IMR-90 (cell line): ENCODE measurements at regions not wholly inside any gene's neighbourhood (a gene's known extent, or its start where the extent isn't known, plus 50 kb on each side); places are given as distances from the start of the nearest gene placed in this dataset.
A peak's percentile ranks its signal among the peaks of the same experiment; 100 is the strongest.

Experiments
- ATAC-seq: fragments of 200-7000 bp; cut with Tn5 transposase; 2 replicates; pipeline ENCODE4 v1.9.1; 2020; ENCODE audit warnings: low read depth, mild to moderate bottlenecking, moderate library complexity
- BruUV-seq: library from RNA; stranded (reverse); fragments of 400-500 nt; replicated peaks from 2 replicates; lab custom pipeline; 2021; lab: Mats Ljungman, UMichigan
- CTCF ChIA-PET: fragments of 300-600 bp; formaldehyde crosslinking; extraction: SDS; loops from one replicate; lab custom pipeline; 2021; ENCODE audit warnings: antibody characterized with exemption; lab: Yijun Ruan, JAX
- POLR2A ChIA-PET: fragments of 300-600 bp; sonication (Branson Sonifier 250); formaldehyde crosslinking; loops from one replicate; lab custom pipeline; 2022; ENCODE audit warnings: antibody characterized with exemption; ENCODE audit not compliant: unreplicated experiment; lab: Charles Lee
- DNase-seq: peaks from one replicate; pipeline ENCODE4 v3.0.0; 2013
- H2AFZ ChIP-seq: replicated peaks from 2 replicates; pipeline ENCODE3; 2013; ENCODE audit warnings: low read length, mild to moderate bottlenecking; ENCODE audit not compliant: poor library complexity
- H2AK5ac ChIP-seq: 2 replicates; pipeline ENCODE4 v1.6.1; 2013; ENCODE audit warnings: low read depth, low read length, inconsistent platforms
- H2AK9ac ChIP-seq: replicated peaks from 2 replicates; pipeline ENCODE3; 2013; ENCODE audit warnings: mild to moderate bottlenecking, low read depth, low read length, moderate library complexity; ENCODE audit not compliant: poor library complexity
- H2BK120ac ChIP-seq: 2 replicates; pipeline ENCODE4 v1.6.1; 2013; ENCODE audit warnings: low read depth, low read length, inconsistent platforms
- H2BK15ac ChIP-seq: 3 replicates; pipeline ENCODE4 v1.6.1; 2013; ENCODE audit warnings: low read depth, low read length, inconsistent platforms
- H2BK20ac ChIP-seq: 2 replicates; pipeline ENCODE4 v1.6.1; 2013; ENCODE audit warnings: low read depth, mild to moderate bottlenecking, inconsistent platforms, low read length, moderate library complexity
- H2BK5ac ChIP-seq: 2 replicates; pipeline ENCODE4 v1.6.1; 2013; ENCODE audit warnings: mild to moderate bottlenecking, low read depth, low read length, inconsistent platforms; ENCODE audit not compliant: poor library complexity, severe bottlenecking
- H3K14ac ChIP-seq: replicated peaks from 2 replicates; pipeline ENCODE4 v1.6.1; 2013; ENCODE audit warnings: low read depth, low read length, inconsistent platforms
- H3K18ac ChIP-seq: 2 replicates; pipeline ENCODE4 v1.6.1; 2013; ENCODE audit warnings: low read depth, low read length, control low read depth
- H3K23ac ChIP-seq: 2 replicates; pipeline ENCODE4 v1.6.1; 2013; ENCODE audit warnings: low read depth, low read length, inconsistent platforms
- H3K27ac ChIP-seq: 2 replicates; pipeline ENCODE4 v1.5.1; 2013; ENCODE audit warnings: mild to moderate bottlenecking, control low read depth, low read length; ENCODE audit not compliant: insufficient read depth
- H3K27me3 ChIP-seq: 2 replicates; pipeline ENCODE4 v1.6.1; 2013; ENCODE audit warnings: low read length; ENCODE audit not compliant: control insufficient read depth, insufficient read depth
- H3K36me3 ChIP-seq: 2 replicates; pipeline ENCODE4 v1.6.1; 2013; ENCODE audit warnings: low read length, mixed read lengths; ENCODE audit not compliant: control insufficient read depth, insufficient read depth
- H3K4ac ChIP-seq: 2 replicates; pipeline ENCODE4 v1.6.1; 2013; ENCODE audit warnings: low read depth, low read length, inconsistent platforms
- H3K4me1 ChIP-seq: 2 replicates; pipeline ENCODE4 v1.6.1; 2013; ENCODE audit warnings: low read length, mixed read lengths; ENCODE audit not compliant: control insufficient read depth, insufficient read depth
- H3K4me2 ChIP-seq: 2 replicates; pipeline ENCODE4 v1.6.1; 2013; ENCODE audit warnings: low read depth, mild to moderate bottlenecking, control low read depth, low read length, moderate library complexity
- H3K4me3 ChIP-seq: 2 replicates; pipeline ENCODE4 v1.5.1; 2013; ENCODE audit warnings: low read depth, mild to moderate bottlenecking, control low read depth, low read length, moderate library complexity; ENCODE audit not compliant: insufficient read depth
- H3K56ac ChIP-seq: 2 replicates; pipeline ENCODE4 v1.6.1; 2013; ENCODE audit warnings: low read length, inconsistent platforms; ENCODE audit not compliant: insufficient read depth; ENCODE audit errors: extremely low read depth
- H3K79me1 ChIP-seq, 2 experiments: 2 replicates each; pipeline ENCODE4 v1.6.1; 2013; ENCODE audit warnings: low read length in 2 of 2, inconsistent platforms in 1 of 2, low read depth in 1 of 2
- H3K9ac ChIP-seq: 2 replicates; pipeline ENCODE4 v1.6.1; 2013; ENCODE audit warnings: low read depth, low read length, control low read depth
- H3K9me1 ChIP-seq: 2 replicates; pipeline ENCODE4 v1.6.1; 2013; ENCODE audit warnings: low read length, inconsistent platforms; ENCODE audit not compliant: insufficient read depth
- H3K9me3 ChIP-seq: 2 replicates; pipeline ENCODE4 v1.6.1; 2013; ENCODE audit warnings: low read length; ENCODE audit not compliant: control insufficient read depth, insufficient read depth
- H4K20me1 ChIP-seq: 2 replicates; pipeline ENCODE4 v1.6.1; 2013; ENCODE audit warnings: low read length, inconsistent platforms; ENCODE audit not compliant: insufficient read depth
- H4K5ac ChIP-seq: 2 replicates; pipeline ENCODE4 v1.6.1; 2013; ENCODE audit warnings: mild to moderate bottlenecking, low read depth, low read length, control low read depth
- H4K8ac ChIP-seq, 2 experiments: 2 replicates each; pipeline ENCODE4 v1.6.1; 2013; ENCODE audit warnings: low read depth in 2 of 2, low read length in 2 of 2, control low read depth in 1 of 2, inconsistent platforms in 1 of 2
- H4K91ac ChIP-seq: 2 replicates; pipeline ENCODE4 v1.6.1; 2013; ENCODE audit warnings: low read depth, low read length, inconsistent platforms; ENCODE audit not compliant: insufficient read depth
- FOS ChIP-seq: fragments of 150-350 bp; IDR thresholded peaks from 2 replicates; pipeline ENCODE4 v1.6.1; 2016; ENCODE audit warnings: low read depth, low read length
- MXI1 ChIP-seq: IDR thresholded peaks from 2 replicates; pipeline ENCODE4 v1.6.1; 2012; ENCODE audit warnings: low read depth, mild to moderate bottlenecking, low read length, moderate library complexity, borderline replicate concordance
- NFE2L2 ChIP-seq: fragments of 150-350 bp; IDR thresholded peaks from 2 replicates; pipeline ENCODE4 v1.6.1; 2016; ENCODE audit warnings: low read depth, mild to moderate bottlenecking, low read length
- POLR2A ChIP-seq: IDR thresholded peaks from 2 replicates; pipeline ENCODE4 v1.6.1; 2012; ENCODE audit warnings: mild to moderate bottlenecking, low read depth, low read length
- WGBS, 2 experiments: methylation state at CpG; one replicate each; pipeline versions ENCODE4 v1.1.5 to v1.1.7; 2013; ENCODE audit warnings: missing lambda C conversion rate in 2 of 2; ENCODE audit not compliant: insufficient read length in 1 of 2; ENCODE audit errors: extremely low coverage in 2 of 2; 5-methylcytosine and 5-hydroxymethylcytosine counted together
- dilution Hi-C: fragments of 300-500 bp; cut with HindIII; formaldehyde crosslinking; loops from one replicate; pipeline ENCODE4 v1.14.3; 2018; ENCODE audit warnings: low sequenced_read_pairs; ENCODE audit not compliant: unreplicated experiment
- in situ Hi-C: fragments of 300-500 bp; cut with MboI; formaldehyde crosslinking; loops from 3 replicates; pipeline ENCODE4 v1.14.3; 2019; ENCODE audit warnings: low sequenced_read_pairs, inconsistent platforms, mixed read lengths
- intact Hi-C: fragments of 100-400 bp; cut with micrococcal nuclease; formaldehyde crosslinking; loops from 2 replicates; pipeline ENCODE4 v1.10.0; 2022

DNA sequence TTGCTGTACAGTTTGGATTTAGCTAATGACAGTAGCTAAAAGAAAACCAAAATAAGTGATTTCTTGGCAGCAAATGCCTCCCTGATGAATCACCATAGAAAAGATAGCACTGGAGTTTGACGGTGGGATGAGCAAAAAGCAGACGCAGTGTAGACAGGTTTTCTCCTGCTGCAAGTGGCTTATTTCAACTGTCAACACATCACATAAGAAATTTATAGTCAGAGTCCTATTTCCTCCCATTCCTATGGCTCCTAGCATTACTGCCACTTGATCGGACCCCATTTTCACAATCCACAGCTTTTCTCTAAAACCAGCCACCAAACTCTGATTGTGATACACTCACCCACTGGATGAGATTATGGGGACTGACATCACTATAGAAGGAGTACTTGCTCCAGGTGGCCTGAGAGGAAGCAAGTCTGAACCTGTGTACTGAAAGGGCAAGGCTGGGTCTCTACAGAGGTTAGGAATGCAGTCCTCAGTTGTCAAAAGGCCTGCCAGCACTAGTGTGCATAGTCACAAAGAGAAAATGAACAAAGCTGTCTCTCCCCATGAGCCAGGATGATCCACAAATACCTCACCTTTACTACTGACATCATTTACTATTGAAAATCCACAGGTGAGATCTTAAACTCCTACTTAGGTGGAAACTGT, 359.8 kb downstream of the LTN1 start:
- Histone ChIP-seq H3K27ac (peak overlapping the region; percentile 62), H4K5ac (peak overlapping the region; percentile 51), H3K36me3 (no peaks in the 10 kb centered on the region), H3K27me3 (no peaks in the 10 kb centered on the region), H4K8ac (peak overlapping the region; percentile 88 to 89), H2AK9ac (peak overlapping the region; percentile 47), H3K56ac (peak overlapping the region; percentile 58), H3K4me2 (no peak overlapping the region), H4K20me1 (no peaks in the 10 kb centered on the region), H3K79me1 (no peaks in the 10 kb centered on the region), H3K9ac (no peak overlapping the region), H2AK5ac (peak overlapping the region; percentile 89), H2AFZ (peak overlapping the region; percentile 50), H3K4me3 (no peak overlapping the region), H2BK20ac (peak overlapping the region; percentile 94), H3K14ac (peak overlapping the region; percentile 80), H2BK120ac (peak overlapping the region; percentile 96), H3K9me3 (no peaks in the 10 kb centered on the region), H4K91ac (peak overlapping the region; percentile 89), H3K23ac (peak overlapping the region; percentile 73; the same call in 1 of the 2 replicates), H3K4ac (peak overlapping the region; percentile 97), H3K18ac (peak overlapping the region; percentile 78), H3K4me1 (peaks cover 21% of the 10 kb centered on the region), H2BK15ac (peak overlapping the region; percentile 95; the same call in 2 of the 3 replicates), H2BK5ac (peak overlapping the region; percentile 91), H3K9me1 (peaks cover 5% of the 10 kb centered on the region)
- WGBS, 2 experiments, result no CpG with 5 or more reads among the region's 3 CpGs
- intact Hi-C loops (loop anchor here (10.0 kb wide), 2 partner anchors 88 to 1788 kb away; partner anchors contain the start of gene ADAMTS1), in situ Hi-C loops (no loop called here), dilution Hi-C loops (no loop called here)
- no TSS peak for BruUV-seq
- ChIA-PET POLR2A (no interaction called here), CTCF (interaction anchor here (1.1 kb wide), 1 partner anchor 12 kb away, joined by 3 read pairs; no protein-coding TSS in a partner anchor)
- DNase-seq (peak; percentile 83), ATAC-seq (peak; percentile 32)
- TF ChIP-seq FOS, result no peak
- no peak for TF ChIP-seq NFE2L2
- no peak for TF ChIP-seq MXI1
- peak; percentile 44; the same call in 1 of the 2 replicates for TF ChIP-seq POLR2A
